NB4 (cell line): ENCODE measurements at regions not wholly inside any gene's neighbourhood (a gene's known extent, or its start where the extent isn't known, plus 50 kb on each side); places are given as distances from the start of the nearest gene placed in this dataset.

Experiments used
- CTCF ChIP-seq: IDR thresholded peaks from one replicate; pipeline ENCODE4 v1.5.1; 2012; ENCODE audit warnings: low read depth, low read length
- POLR2A ChIP-seq: IDR thresholded peaks from 2 replicates; pipeline ENCODE4 v1.6.1; 2011; ENCODE audit warnings: mild to moderate bottlenecking; ENCODE audit not compliant: insufficient read length; ENCODE audit errors: extremely low read depth

GRCh38 chr6:14736554-14736953 is 509.3 kb upstream of the JARID2 start:
- TF ChIP-seq CTCF (no peak), POLR2A (no peak)
